ENCODE measurements at regions not wholly inside any gene's neighbourhood (a gene's known extent, or its start where the extent isn't known, plus 50 kb on each side); places are given as distances from the start of the nearest gene placed in this dataset.
"Not testable (repeated sequence)": the region's sequence is repeated elsewhere in the genome, so short reads cannot be mapped to it uniquely, and the experiment has no call there.

- DNase-seq (ENCODE audit: low read depth): no peak
- TF ChIP-seq CTCF (IDR thresholded peaks at IDR 0.05; ENCODE audit: control insufficient read depth, extremely low read depth, insufficient read depth): no peak
- H3K4me3 ChIP-seq (ENCODE audit: low read depth, low read length): no peak overlapping the region
These were observed 1293.7 kb downstream of the CNTNAP5 start for GRCh38 chr2:125318740-125319139.

GRCh38 chr2:125324273-125324672 is 1299.2 kb downstream of the CNTNAP5 start:
- H3K4me3 ChIP-seq (ENCODE audit: low read depth, low read length): no peak overlapping the region
- no peak for TF ChIP-seq CTCF (IDR thresholded peaks at IDR 0.05; ENCODE audit: control insufficient read depth, extremely low read depth, insufficient read depth)
- DNase-seq (ENCODE audit: low read depth): no peak

GRCh38 chr2:125330133-125330532 is 1305.0 kb downstream of the CNTNAP5 start:
- no peak overlapping the region for H3K4me3 ChIP-seq (ENCODE audit: low read depth, low read length)
- no peak for TF ChIP-seq CTCF (IDR thresholded peaks at IDR 0.05; ENCODE audit: control insufficient read depth, extremely low read depth, insufficient read depth)
- no peak for DNase-seq (ENCODE audit: low read depth)

GRCh38 chr2:125341353-125341752 is 1314.6 kb upstream of the GYPC start:
- TF ChIP-seq CTCF (IDR thresholded peaks at IDR 0.05; ENCODE audit: control insufficient read depth, extremely low read depth, insufficient read depth): no peak
- DNase-seq (ENCODE audit: low read depth): no peak
- no peak overlapping the region for H3K4me3 ChIP-seq (ENCODE audit: low read depth, low read length)

- not testable (repeated sequence) for DNase-seq (ENCODE audit: low read depth); H3K4me3 ChIP-seq (ENCODE audit: low read depth, low read length)
These were observed 1302.4 kb upstream of the GYPC start for GRCh38 chr2:125353542-125353941.

- H3K4me3 ChIP-seq (ENCODE audit: low read depth, low read length): no peak overlapping the region
- no peak for TF ChIP-seq CTCF (IDR thresholded peaks at IDR 0.05; ENCODE audit: control insufficient read depth, extremely low read depth, insufficient read depth)
- no peak for DNase-seq (ENCODE audit: low read depth)
These were observed 1291.6 kb upstream of the GYPC start for GRCh38 chr2:125364192-125364983.

GRCh38 chr2:125364984-125365265 is 1291.0 kb upstream of the GYPC start:
- no peak overlapping the region for H3K4me3 ChIP-seq (ENCODE audit: low read depth, low read length)
- no peak for TF ChIP-seq CTCF (IDR thresholded peaks at IDR 0.05; ENCODE audit: control insufficient read depth, extremely low read depth, insufficient read depth)
- DNase-seq (ENCODE audit: low read depth): no peak
